CD4-positive, alpha-beta T cell treated with Interleukin-1 beta for 1 hour (primary cell): ENCODE measurements at regions not wholly inside any gene's neighbourhood (a gene's known extent, or its start where the extent isn't known, plus 50 kb on each side); places are given as distances from the start of the nearest gene placed in this dataset.

ENCODE experiments used
- DNase-seq, 2 donors: peaks; one replicate each; pipeline ENCODE4 v3.0.0-alpha.2; 2020 to 2022

DNA sequence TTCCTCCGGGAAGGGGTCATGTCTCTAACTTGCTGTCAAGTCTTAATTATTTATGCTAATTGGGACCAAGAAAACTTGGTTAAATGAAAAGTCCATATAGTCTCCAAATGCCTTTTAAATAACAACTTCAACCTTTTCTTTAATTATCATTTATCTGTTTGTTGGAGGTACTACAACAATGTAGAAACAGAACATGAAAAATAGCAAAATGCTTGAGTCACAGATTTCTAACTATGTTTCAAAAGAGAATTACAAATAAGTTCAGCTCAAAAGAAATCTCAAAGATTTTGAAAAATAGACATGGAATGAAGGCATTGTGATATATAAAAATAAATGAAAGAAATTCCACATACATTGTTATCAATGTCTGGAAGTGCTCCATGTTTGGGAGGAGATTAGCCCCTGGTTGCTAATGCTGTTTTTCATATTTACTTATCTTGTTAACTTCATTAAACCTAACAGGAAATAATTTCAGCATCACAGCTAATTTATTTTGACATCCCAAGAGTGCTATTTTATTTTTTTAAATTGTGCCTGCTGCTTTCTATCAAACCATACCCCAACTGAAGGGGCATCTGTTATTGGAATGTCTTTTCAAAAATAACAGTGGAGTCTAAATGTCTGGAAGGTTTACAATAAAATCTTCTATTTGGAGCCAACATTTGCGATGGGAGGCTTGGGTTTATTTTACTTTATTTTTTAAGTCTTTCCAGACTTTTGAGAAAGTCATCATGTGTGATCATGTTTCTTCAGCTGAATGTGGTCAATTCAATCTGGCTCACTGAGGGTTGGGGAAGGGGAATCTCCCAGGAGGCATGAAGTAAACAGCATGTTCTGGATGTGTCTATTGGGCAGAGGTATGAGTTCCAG, 53.1 kb upstream of the ANKRD55 start:
- DNase-seq, result no peak

DNA sequence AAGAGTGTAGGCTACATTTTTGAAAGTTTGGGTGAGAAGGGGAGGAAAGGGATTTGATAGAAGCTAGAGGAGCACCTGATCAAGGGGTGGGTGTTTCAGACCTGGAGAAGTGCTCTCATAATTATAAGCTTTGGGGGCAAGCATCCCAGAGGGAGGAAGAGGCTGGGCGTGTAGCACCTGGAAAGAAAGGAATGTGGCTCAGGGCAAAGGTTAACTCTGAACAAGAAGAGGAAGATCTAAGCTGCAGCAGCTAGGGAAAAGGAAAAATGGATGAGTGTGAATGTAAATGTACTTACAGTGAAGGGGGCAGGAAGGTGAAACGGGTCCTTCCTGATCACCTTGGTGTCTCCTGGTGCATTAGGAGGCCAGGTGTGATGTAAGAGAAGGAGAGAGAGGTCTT, 49.8 kb upstream of the ANKRD55 start:
- no peak for DNase-seq
